ENCODE measurements at regions not wholly inside any gene's neighbourhood (a gene's known extent, or its start where the extent isn't known, plus 50 kb on each side); places are given as distances from the start of the nearest gene placed in this dataset.

GRCh38 chr1:73626326-73626725 lies 571.6 kb downstream of the LRRIQ3 start:
- no peak for FAIRE-seq
- H3K4me1 ChIP-seq, result no peaks in the 10 kb centered on the region
- intact Hi-C loops (cut with DNase I), result no loop called here

GRCh38 chr1:73623946-73624345 lies 574.0 kb downstream of the LRRIQ3 start:
- Histone ChIP-seq H3K4me1 (no peaks in the 10 kb centered on the region), H3K36me3 (no peaks in the 10 kb centered on the region), H3K27ac (no peak overlapping the region), H3K27me3 (no peaks in the 10 kb centered on the region), H3K9me3 (no peaks in the 10 kb centered on the region), H3K4me3 (no peak overlapping the region)
- TF ChIP-seq, protein P1, sequence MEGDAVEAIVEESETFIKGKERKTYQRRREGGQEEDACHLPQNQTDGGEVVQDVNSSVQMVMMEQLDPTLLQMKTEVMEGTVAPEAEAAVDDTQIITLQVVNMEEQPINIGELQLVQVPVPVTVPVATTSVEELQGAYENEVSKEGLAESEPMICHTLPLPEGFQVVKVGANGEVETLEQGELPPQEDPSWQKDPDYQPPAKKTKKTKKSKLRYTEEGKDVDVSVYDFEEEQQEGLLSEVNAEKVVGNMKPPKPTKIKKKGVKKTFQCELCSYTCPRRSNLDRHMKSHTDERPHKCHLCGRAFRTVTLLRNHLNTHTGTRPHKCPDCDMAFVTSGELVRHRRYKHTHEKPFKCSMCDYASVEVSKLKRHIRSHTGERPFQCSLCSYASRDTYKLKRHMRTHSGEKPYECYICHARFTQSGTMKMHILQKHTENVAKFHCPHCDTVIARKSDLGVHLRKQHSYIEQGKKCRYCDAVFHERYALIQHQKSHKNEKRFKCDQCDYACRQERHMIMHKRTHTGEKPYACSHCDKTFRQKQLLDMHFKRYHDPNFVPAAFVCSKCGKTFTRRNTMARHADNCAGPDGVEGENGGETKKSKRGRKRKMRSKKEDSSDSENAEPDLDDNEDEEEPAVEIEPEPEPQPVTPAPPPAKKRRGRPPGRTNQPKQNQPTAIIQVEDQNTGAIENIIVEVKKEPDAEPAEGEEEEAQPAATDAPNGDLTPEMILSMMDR (IDR thresholded peaks at IDR 0.05), result no peak
- no peak for ATAC-seq
- intact Hi-C loops (cut with DNase I), result no loop called here
- 46 to 81% methylated on average over 1 of the region's 1 CpG for WGBS, 2 donors
- no peak for DNase-seq
- FAIRE-seq, result no peak

More at GRCh38 chr1:73626326-73626725, 571.6 kb downstream of the LRRIQ3 start:
- no peak for DNase-seq
- no peaks in the 10 kb centered on the region for H3K27me3 ChIP-seq
- H3K36me3 ChIP-seq, result no peaks in the 10 kb centered on the region
- TF ChIP-seq, protein P1 (IDR thresholded peaks at IDR 0.05), result no peak
- H3K27ac ChIP-seq, result no peak overlapping the region
- WGBS, 2 donors, result 40 to 46% methylated on average over 1 of the region's 1 CpG
- H3K4me3 ChIP-seq, result no peak overlapping the region
- no peaks in the 10 kb centered on the region for H3K9me3 ChIP-seq
- no peak for ATAC-seq

- Histone ChIP-seq H3K9me3 (no peaks in the 10 kb centered on the region), H3K4me1 (no peaks in the 10 kb centered on the region), H3K27me3 (no peaks in the 10 kb centered on the region), H3K36me3 (no peaks in the 10 kb centered on the region), H3K4me3 (no peak overlapping the region), H3K27ac (no peak overlapping the region)
- TF ChIP-seq, protein P1 (IDR thresholded peaks at IDR 0.05), result no peak
- peak in 1 of 6 donors; percentile 29 for DNase-seq
- WGBS, 2 donors, result 60 to 63% methylated on average over 4 of the region's 4 CpGs
- intact Hi-C loops (cut with DNase I), result no loop called here
- no peak for FAIRE-seq
- ATAC-seq, result no peak
Measured at GRCh38 chr1:73617145-73617544, 580.8 kb downstream of the LRRIQ3 start.

GRCh38 chr1:73611681-73612080 lies 586.3 kb downstream of the LRRIQ3 start:
- TF ChIP-seq, protein P1 (IDR thresholded peaks at IDR 0.05), result no peak
- Histone ChIP-seq H3K27ac (no peak overlapping the region), H3K4me3 (no peak overlapping the region), H3K9me3 (no peaks in the 10 kb centered on the region), H3K27me3 (no peaks in the 10 kb centered on the region), H3K36me3 (no peaks in the 10 kb centered on the region), H3K4me1 (no peaks in the 10 kb centered on the region)
- DNase-seq (no peak), ATAC-seq (no peak), FAIRE-seq (no peak)
- intact Hi-C loops (cut with DNase I), result no loop called here

DNA sequence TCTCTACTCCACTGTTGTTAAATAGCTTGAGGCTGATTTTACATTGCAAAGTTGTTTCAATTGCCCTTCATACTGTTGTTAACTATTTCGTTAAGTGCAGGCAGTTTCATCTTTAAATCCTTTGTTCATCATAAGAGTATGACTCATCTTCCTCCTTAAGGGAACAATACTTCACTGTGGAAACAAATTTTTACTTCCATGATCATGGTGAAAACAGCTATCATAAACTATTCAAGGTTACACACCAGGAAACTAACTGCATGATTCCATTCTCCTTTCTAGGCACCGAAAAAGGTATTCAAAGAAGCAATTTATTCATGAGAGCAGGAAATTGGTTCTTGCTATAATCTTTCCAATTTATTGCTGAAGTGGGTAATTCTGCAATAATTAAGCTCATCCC lies 593.2 kb downstream of the LRRIQ3 start:
- WGBS, 2 donors, result 32 to 50% methylated on average over 2 of the region's 2 CpGs
- H3K27me3 ChIP-seq, result no peaks in the 10 kb centered on the region
- no peaks in the 10 kb centered on the region for H3K9me3 ChIP-seq
- no peak overlapping the region for H3K27ac ChIP-seq
- ATAC-seq, result no peak
- no peak for FAIRE-seq
- no peaks in the 10 kb centered on the region for H3K36me3 ChIP-seq
- intact Hi-C loops (cut with DNase I), result no loop called here
- H3K4me3 ChIP-seq, result no peak overlapping the region
- DNase-seq, result no peak
- TF ChIP-seq, protein P1 (IDR thresholded peaks at IDR 0.05), result no peak
- no peaks in the 10 kb centered on the region for H3K4me1 ChIP-seq

All from pancreas (tissue), 10 donors.